Fibroblast of skin of back (primary cell): ENCODE measurements at regions not wholly inside any gene's neighbourhood (a gene's known extent, or its start where the extent isn't known, plus 50 kb on each side); places are given as distances from the start of the nearest gene placed in this dataset.
"Not testable (repeated sequence)": the region's sequence is repeated elsewhere in the genome, so short reads cannot be mapped to it uniquely, and the experiment has no call there.

ENCODE experiments used
- DNase-seq: peaks from one replicate; pipeline ENCODE4 v3.0.0-alpha.2; 2013

- no peak for DNase-seq
These were observed 181.2 kb upstream of the PDE10A start for GRCh38 chr6:165844232-165844631.

GRCh38 chr6:165843568-165844113, 180.6 kb upstream of the PDE10A start:
- DNase-seq: no peak

GRCh38 chr6:165843121-165843520, 180.1 kb upstream of the PDE10A start:
- DNase-seq: no peak

GRCh38 chr6:165842281-165842936, 179.4 kb upstream of the PDE10A start:
- no peak for DNase-seq

- DNase-seq: no peak
These were observed 178.1 kb upstream of the PDE10A start for GRCh38 chr6:165841153-165841558.

- no peak for DNase-seq
These were observed 175.1 kb upstream of the PDE10A start for GRCh38 chr6:165837948-165838745.

GRCh38 chr6:165836648-165837047, 173.6 kb upstream of the PDE10A start:
- DNase-seq: not testable (repeated sequence)

GRCh38 chr6:165835410-165835851, 172.4 kb upstream of the PDE10A start:
- DNase-seq: no peak

GRCh38 chr6:165834613-165835259, 171.7 kb upstream of the PDE10A start:
- no peak for DNase-seq

- no peak for DNase-seq
These were observed 170.3 kb upstream of the PDE10A start for GRCh38 chr6:165833355-165833754.

- DNase-seq: no peak
These were observed 168.9 kb upstream of the PDE10A start for GRCh38 chr6:165831812-165832510.

- no peak for DNase-seq
These were observed 167.7 kb upstream of the PDE10A start for GRCh38 chr6:165830761-165831160.

- DNase-seq: no peak
These were observed 166.3 kb upstream of the PDE10A start for GRCh38 chr6:165829376-165829775.

GRCh38 chr6:165827190-165827518, 164.1 kb upstream of the PDE10A start:
- no peak for DNase-seq

GRCh38 chr6:165826487-165827189, 163.6 kb upstream of the PDE10A start:
- no peak for DNase-seq

- no peak for DNase-seq
These were observed 162.3 kb upstream of the PDE10A start for GRCh38 chr6:165825256-165825815.

- DNase-seq: no peak
These were observed 160.7 kb upstream of the PDE10A start for GRCh38 chr6:165823609-165824326.

GRCh38 chr6:165822501-165822900, 159.5 kb upstream of the PDE10A start:
- DNase-seq: no peak

- DNase-seq: peak; percentile 19
These were observed 158.7 kb upstream of the PDE10A start for GRCh38 chr6:165821754-165822153.

GRCh38 chr6:165820934-165821333, 157.9 kb upstream of the PDE10A start:
- no peak for DNase-seq

GRCh38 chr6:165820407-165820806, 157.4 kb upstream of the PDE10A start:
- DNase-seq: no peak
